ENCODE measurements at regions not wholly inside any gene's neighbourhood (a gene's known extent, or its start where the extent isn't known, plus 50 kb on each side); places are given as distances from the start of the nearest gene placed in this dataset.
"Not testable (repeated sequence)": the region's sequence is repeated elsewhere in the genome, so short reads cannot be mapped to it uniquely, and the experiment has no call there.

GRCh38 chr9:106757514-106757913 lies 105.5 kb upstream of the ZNF462 start:
- no peak for DNase-seq (ENCODE audit: low read depth in 3 of 3)

- no peak for DNase-seq (ENCODE audit: low read depth in 3 of 3)
Observed at GRCh38 chr9:106758911-106759310, 104.1 kb upstream of the ZNF462 start.

GRCh38 chr9:106761493-106761892 lies 101.5 kb upstream of the ZNF462 start:
- DNase-seq (ENCODE audit: low read depth in 3 of 3), result no peak

GRCh38 chr9:106766616-106767015 lies 96.3 kb upstream of the ZNF462 start:
- no peak for DNase-seq (ENCODE audit: low read depth in 3 of 3)

GRCh38 chr9:106769331-106769730 lies 93.6 kb upstream of the ZNF462 start:
- no peak for DNase-seq (ENCODE audit: low read depth in 3 of 3)

- DNase-seq (ENCODE audit: low read depth in 3 of 3), result no peak
Observed at GRCh38 chr9:106771608-106772007, 91.4 kb upstream of the ZNF462 start.

- DNase-seq (ENCODE audit: low read depth in 3 of 3), result no peak
Observed at GRCh38 chr9:106772523-106773290, 90.3 kb upstream of the ZNF462 start.

- no peak for DNase-seq (ENCODE audit: low read depth in 3 of 3)
Observed at GRCh38 chr9:106773750-106774149, 89.2 kb upstream of the ZNF462 start.

GRCh38 chr9:106775960-106776359 lies 87.0 kb upstream of the ZNF462 start:
- DNase-seq (ENCODE audit: low read depth in 3 of 3), result no peak

GRCh38 chr9:106779796-106780195 lies 83.2 kb upstream of the ZNF462 start:
- DNase-seq (ENCODE audit: low read depth in 3 of 3), result no peak

GRCh38 chr9:106783121-106783520 lies 79.8 kb upstream of the ZNF462 start:
- no peak for DNase-seq (ENCODE audit: low read depth in 3 of 3)

- no peak for DNase-seq (ENCODE audit: low read depth in 3 of 3)
Observed at GRCh38 chr9:106784076-106784475, 78.9 kb upstream of the ZNF462 start.

- no peak for DNase-seq (ENCODE audit: low read depth in 3 of 3)
Observed at GRCh38 chr9:106785200-106785599, 77.8 kb upstream of the ZNF462 start.

- DNase-seq (ENCODE audit: low read depth in 3 of 3), result not testable (repeated sequence)
Observed at GRCh38 chr9:106788021-106788420, 74.9 kb upstream of the ZNF462 start.

- DNase-seq (ENCODE audit: low read depth in 3 of 3), result no peak
Observed at GRCh38 chr9:106795031-106795430, 67.9 kb upstream of the ZNF462 start.

GRCh38 chr9:106796771-106797170 lies 66.2 kb upstream of the ZNF462 start:
- no peak for DNase-seq (ENCODE audit: low read depth in 3 of 3)

- no peak for DNase-seq (ENCODE audit: low read depth in 3 of 3)
Observed at GRCh38 chr9:106797299-106797698, 65.7 kb upstream of the ZNF462 start.

- no peak for DNase-seq (ENCODE audit: low read depth in 3 of 3)
Observed at GRCh38 chr9:106798016-106798799, 64.8 kb upstream of the ZNF462 start.

GRCh38 chr9:106799152-106799551 lies 63.8 kb upstream of the ZNF462 start:
- no peak for DNase-seq (ENCODE audit: low read depth in 3 of 3)

- no peak for DNase-seq (ENCODE audit: low read depth in 3 of 3)
Observed at GRCh38 chr9:106800701-106801270, 62.2 kb upstream of the ZNF462 start.

GRCh38 chr9:106801816-106802215 lies 61.1 kb upstream of the ZNF462 start:
- DNase-seq (ENCODE audit: low read depth in 3 of 3), result no peak
